SK-N-SH (cell line): ENCODE measurements at regions not wholly inside any gene's neighbourhood (a gene's known extent, or its start where the extent isn't known, plus 50 kb on each side); places are given as distances from the start of the nearest gene placed in this dataset.

ENCODE experiments used
- CTCF ChIA-PET: fragments of 300-600, 350-600 bp; formaldehyde crosslinking; extraction: SDS; loops from one replicate; lab custom pipeline; 2021; lab: Yijun Ruan, JAX
- POLR2A ChIA-PET: fragments of 350-600 bp; sonication (Branson Sonifier 250); formaldehyde crosslinking; extraction: SDS; loops from one replicate; lab custom pipeline; 2020; ENCODE audit warnings: antibody characterized with exemption, inconsistent platforms; lab: Yijun Ruan, JAX
- DNase-seq: peaks from one replicate; pipeline ENCODE4 v3.0.0; 2012
- H2AFZ ChIP-seq: fragments of 200-600 bp; sonication (generic); 2 replicates; pipeline ENCODE4 v1.8.1; 2016; ENCODE audit warnings: antibody characterized with exemption, mild to moderate bottlenecking, low read depth
- H3F3A ChIP-seq: fragments of 200-600 bp; sonication (generic); replicated peaks from 2 replicates; pipeline ENCODE3; 2016; ENCODE audit warnings: antibody characterized with exemption, mild to moderate bottlenecking; ENCODE audit not compliant: insufficient read depth
- H3K27ac ChIP-seq, 2 experiments: fragments of 200-500 bp in 1 of 2; fragments of 200-600 bp in 1 of 2; sonication (Bioruptor generic) in 1 of 2; sonication (generic), shearing (Covaris generic) in 1 of 2; 2 replicates each; pipeline versions ENCODE4 v1.5.1 to v1.6.1; 2014 to 2016; ENCODE audit warnings: low read depth in 2 of 2, inconsistent platforms in 1 of 2, low read length in 1 of 2, mild to moderate bottlenecking in 1 of 2, mixed read lengths in 1 of 2
- H3K27me3 ChIP-seq: fragments of 200-600 bp; sonication (generic), shearing (Covaris generic); 2 replicates; pipeline ENCODE4 v1.6.1; 2016; ENCODE audit warnings: mixed run types; ENCODE audit not compliant: insufficient read depth
- H3K36me3 ChIP-seq, 2 experiments: fragments of 200-500 bp in 1 of 2; fragments of 200-600 bp in 1 of 2; sonication (Bioruptor generic) in 1 of 2; sonication (generic) in 1 of 2; replicated peaks in 1 of 2; 2 replicates each; pipeline versions ENCODE3 to v1.5.1; 2014 to 2016; ENCODE audit warnings: low read length in 1 of 2, mild to moderate bottlenecking in 1 of 2; ENCODE audit not compliant: insufficient read depth in 2 of 2, control insufficient read depth in 1 of 2
- H3K4me1 ChIP-seq, 2 experiments: fragments of 200-500 bp in 1 of 2; fragments of 200-600 bp in 1 of 2; sonication (Bioruptor generic) in 1 of 2; sonication (generic), shearing (Covaris generic) in 1 of 2; 2 replicates each; pipeline versions ENCODE4 v1.5.1 to v1.6.1; 2014 to 2016; ENCODE audit warnings: low read depth in 1 of 2, low read length in 1 of 2, mixed run types in 1 of 2; ENCODE audit not compliant: insufficient read depth in 2 of 2, control insufficient read depth in 1 of 2
- H3K4me2 ChIP-seq: fragments of 200-600 bp; sonication (generic), shearing (Covaris generic); 2 replicates; pipeline ENCODE4 v1.6.1; 2017; ENCODE audit warnings: mixed run types
- H3K4me3 ChIP-seq, 2 experiments: fragments of 200-500 bp in 1 of 2; fragments of 200-600 bp in 1 of 2; sonication (Bioruptor generic) in 1 of 2; sonication (generic), shearing (Covaris generic) in 1 of 2; 2 replicates each; pipeline versions ENCODE4 v1.5.1 to v1.8.1; 2014 to 2016; ENCODE audit warnings: low read depth in 2 of 2, inconsistent platforms in 1 of 2, low read length in 1 of 2, mild to moderate bottlenecking in 1 of 2, mixed read lengths in 1 of 2, moderate library complexity in 1 of 2
- H3K79me2 ChIP-seq: fragments of 200-600 bp; sonication (generic); 2 replicates; pipeline ENCODE4 v1.8.1; 2017; ENCODE audit warnings: mild to moderate bottlenecking; ENCODE audit not compliant: insufficient read depth
- H3K9ac ChIP-seq: fragments of 200-600 bp; sonication (generic); 2 replicates; pipeline ENCODE4 v1.6.1; 2017; ENCODE audit warnings: mixed run types
- H3K9me2 ChIP-seq: fragments of 200-600 bp; sonication (generic); 2 replicates; pipeline ENCODE4 v1.6.1; 2017; ENCODE audit warnings: mixed run types
- H3K9me3 ChIP-seq: fragments of 200-600 bp; sonication (generic); 2 replicates; pipeline ENCODE4 v1.6.1; 2017; ENCODE audit warnings: mixed run types, mild to moderate bottlenecking, moderate library complexity
- H4K20me1 ChIP-seq: fragments of 200-600 bp; sonication (generic); 2 replicates; pipeline ENCODE4 v1.6.1; 2017; ENCODE audit warnings: mild to moderate bottlenecking, mixed run types; ENCODE audit not compliant: insufficient read depth
- CHD2 ChIP-seq: fragments of 150-350 bp; IDR thresholded peaks from 2 replicates; pipeline ENCODE4 v1.6.1; 2018; ENCODE audit warnings: low read length; ENCODE audit not compliant: partially characterized antibody
- EP300 ChIP-seq, 2 experiments: IDR thresholded peaks; 2 replicates each; pipeline versions ENCODE4 v1.4.0 to v1.6.1; 2012; ENCODE audit warnings: borderline replicate concordance in 1 of 2, low read depth in 1 of 2, low read length in 1 of 2
- EZH2phosphoT487 ChIP-seq: fragments of 200-600 bp; sonication (generic); IDR thresholded peaks from 2 replicates; pipeline ENCODE4 v1.6.1; 2017; ENCODE audit warnings: low read depth, mixed run types, mild to moderate bottlenecking, antibody characterized with exemption, moderate library complexity, borderline replicate concordance
- FOXM1 ChIP-seq: IDR thresholded peaks from 2 replicates; pipeline ENCODE4 v1.4.0; 2012; ENCODE audit warnings: low read depth, mild to moderate bottlenecking
- GATA2 ChIP-seq: sonication (generic); formaldehyde crosslinking; IDR thresholded peaks from 2 replicates; pipeline ENCODE4 v1.5.0; 2020; ENCODE audit warnings: mild to moderate bottlenecking, missing genetic modification reagents
- MXI1 ChIP-seq: IDR thresholded peaks from 2 replicates; pipeline ENCODE4 v1.6.1; 2012; ENCODE audit warnings: mild to moderate bottlenecking, low read depth, low read length, improper control_type of control experiment
- RAD21 ChIP-seq: IDR thresholded peaks from 2 replicates; pipeline ENCODE4 v1.6.1; 2012; ENCODE audit warnings: mild to moderate bottlenecking, low read length
- RCOR1 ChIP-seq: fragments of 150-350 bp; IDR thresholded peaks from 2 replicates; pipeline ENCODE4 v1.6.1; 2017; ENCODE audit warnings: antibody characterized with exemption, low read length
- RFX5 ChIP-seq: IDR thresholded peaks from 2 replicates; pipeline ENCODE4 v1.6.1; 2012; ENCODE audit warnings: mild to moderate bottlenecking, improper control_type of control experiment, low read length
- SIN3A ChIP-seq: IDR thresholded peaks from 2 replicates; pipeline ENCODE4 v1.6.1; 2012; ENCODE audit warnings: low read depth, mild to moderate bottlenecking, low read length, moderate library complexity, borderline replicate concordance
- SMC3 ChIP-seq: IDR thresholded peaks from 2 replicates; pipeline ENCODE4 v1.6.1; 2012; ENCODE audit warnings: low read depth, low read length, improper control_type of control experiment
- TAF1 ChIP-seq: IDR thresholded peaks from 2 replicates; pipeline ENCODE4 v1.6.1; 2012; ENCODE audit warnings: low read depth, mild to moderate bottlenecking, low read length, moderate library complexity, borderline replicate concordance
- TCF12 ChIP-seq: IDR thresholded peaks from 2 replicates; pipeline ENCODE4 v1.4.0; 2012
- YY1 ChIP-seq: IDR thresholded peaks from 2 replicates; pipeline ENCODE4 v1.4.0; 2012; ENCODE audit warnings: low read depth, mild to moderate bottlenecking
- WGBS: methylation state at CpG from one replicate; pipeline ENCODE4 v1.1.6; 2017; ENCODE audit warnings: low lambda C conversion rate; 5-methylcytosine and 5-hydroxymethylcytosine counted together
- TF ChIP-seq, protein P1 (sequence below): IDR thresholded peaks from 2 replicates; pipeline ENCODE4 v1.4.0; 2012; ENCODE audit warnings: low read depth, borderline replicate concordance
- TF ChIP-seq, protein P2 (sequence below): IDR thresholded peaks from 2 replicates; pipeline ENCODE4 v1.6.1; 2012; ENCODE audit warnings: mild to moderate bottlenecking, low read depth, low read length, moderate library complexity
- TF ChIP-seq, protein P3 (sequence below): IDR thresholded peaks from 2 replicates; pipeline ENCODE4; 2012

DNA sequence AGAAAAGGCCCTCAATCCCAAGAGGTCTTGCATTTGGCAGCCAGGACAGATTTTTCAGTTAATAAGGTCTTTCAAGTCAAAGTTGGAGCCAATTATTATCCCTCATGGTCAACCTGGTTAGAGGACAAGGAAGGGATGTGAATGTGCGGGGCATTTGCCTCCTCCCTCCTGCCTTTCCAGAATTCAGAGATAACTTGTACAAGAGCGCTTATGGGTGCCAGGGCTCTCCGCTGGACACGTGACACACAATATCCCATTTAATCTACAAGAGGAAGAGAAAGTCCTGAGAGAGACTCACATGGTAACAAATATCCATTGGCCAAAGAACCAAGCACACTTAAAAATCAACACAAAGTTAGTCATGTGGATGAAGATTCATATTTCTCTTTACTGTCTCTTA is 78.5 kb upstream of the ST8SIA2 start:
- H3K79me2 ChIP-seq: no peaks in the 10 kb centered on the region
- H3F3A ChIP-seq: no peaks in the 10 kb centered on the region
- TF ChIP-seq FOXM1 (no peak), GATA2 (CRISPR knock-in tag) (no peak), EZH2phosphoT487 (no peak), RFX5 (no peak), RAD21 (no peak), EP300 (IDR thresholded peaks at IDR 0.05; ENCODE audit: borderline replicate concordance in 1 of 2, low read depth in 1 of 2, low read length in 1 of 2) (no peak), SIN3A (no peak), TAF1 (no peak), RCOR1 (no peak), YY1 (no peak), CHD2 (no peak), SMC3 (no peak), TCF12 (no peak), MXI1 (no peak)
- TF ChIP-seq, protein P1, sequence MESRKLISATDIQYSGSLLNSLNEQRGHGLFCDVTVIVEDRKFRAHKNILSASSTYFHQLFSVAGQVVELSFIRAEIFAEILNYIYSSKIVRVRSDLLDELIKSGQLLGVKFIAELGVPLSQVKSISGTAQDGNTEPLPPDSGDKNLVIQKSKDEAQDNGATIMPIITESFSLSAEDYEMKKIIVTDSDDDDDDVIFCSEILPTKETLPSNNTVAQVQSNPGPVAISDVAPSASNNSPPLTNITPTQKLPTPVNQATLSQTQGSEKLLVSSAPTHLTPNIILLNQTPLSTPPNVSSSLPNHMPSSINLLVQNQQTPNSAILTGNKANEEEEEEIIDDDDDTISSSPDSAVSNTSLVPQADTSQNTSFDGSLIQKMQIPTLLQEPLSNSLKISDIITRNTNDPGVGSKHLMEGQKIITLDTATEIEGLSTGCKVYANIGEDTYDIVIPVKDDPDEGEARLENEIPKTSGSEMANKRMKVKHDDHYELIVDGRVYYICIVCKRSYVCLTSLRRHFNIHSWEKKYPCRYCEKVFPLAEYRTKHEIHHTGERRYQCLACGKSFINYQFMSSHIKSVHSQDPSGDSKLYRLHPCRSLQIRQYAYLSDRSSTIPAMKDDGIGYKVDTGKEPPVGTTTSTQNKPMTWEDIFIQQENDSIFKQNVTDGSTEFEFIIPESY: no peak
- TF ChIP-seq, protein P2, sequence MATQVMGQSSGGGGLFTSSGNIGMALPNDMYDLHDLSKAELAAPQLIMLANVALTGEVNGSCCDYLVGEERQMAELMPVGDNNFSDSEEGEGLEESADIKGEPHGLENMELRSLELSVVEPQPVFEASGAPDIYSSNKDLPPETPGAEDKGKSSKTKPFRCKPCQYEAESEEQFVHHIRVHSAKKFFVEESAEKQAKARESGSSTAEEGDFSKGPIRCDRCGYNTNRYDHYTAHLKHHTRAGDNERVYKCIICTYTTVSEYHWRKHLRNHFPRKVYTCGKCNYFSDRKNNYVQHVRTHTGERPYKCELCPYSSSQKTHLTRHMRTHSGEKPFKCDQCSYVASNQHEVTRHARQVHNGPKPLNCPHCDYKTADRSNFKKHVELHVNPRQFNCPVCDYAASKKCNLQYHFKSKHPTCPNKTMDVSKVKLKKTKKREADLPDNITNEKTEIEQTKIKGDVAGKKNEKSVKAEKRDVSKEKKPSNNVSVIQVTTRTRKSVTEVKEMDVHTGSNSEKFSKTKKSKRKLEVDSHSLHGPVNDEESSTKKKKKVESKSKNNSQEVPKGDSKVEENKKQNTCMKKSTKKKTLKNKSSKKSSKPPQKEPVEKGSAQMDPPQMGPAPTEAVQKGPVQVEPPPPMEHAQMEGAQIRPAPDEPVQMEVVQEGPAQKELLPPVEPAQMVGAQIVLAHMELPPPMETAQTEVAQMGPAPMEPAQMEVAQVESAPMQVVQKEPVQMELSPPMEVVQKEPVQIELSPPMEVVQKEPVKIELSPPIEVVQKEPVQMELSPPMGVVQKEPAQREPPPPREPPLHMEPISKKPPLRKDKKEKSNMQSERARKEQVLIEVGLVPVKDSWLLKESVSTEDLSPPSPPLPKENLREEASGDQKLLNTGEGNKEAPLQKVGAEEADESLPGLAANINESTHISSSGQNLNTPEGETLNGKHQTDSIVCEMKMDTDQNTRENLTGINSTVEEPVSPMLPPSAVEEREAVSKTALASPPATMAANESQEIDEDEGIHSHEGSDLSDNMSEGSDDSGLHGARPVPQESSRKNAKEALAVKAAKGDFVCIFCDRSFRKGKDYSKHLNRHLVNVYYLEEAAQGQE: no peak
- TF ChIP-seq, protein P3, sequence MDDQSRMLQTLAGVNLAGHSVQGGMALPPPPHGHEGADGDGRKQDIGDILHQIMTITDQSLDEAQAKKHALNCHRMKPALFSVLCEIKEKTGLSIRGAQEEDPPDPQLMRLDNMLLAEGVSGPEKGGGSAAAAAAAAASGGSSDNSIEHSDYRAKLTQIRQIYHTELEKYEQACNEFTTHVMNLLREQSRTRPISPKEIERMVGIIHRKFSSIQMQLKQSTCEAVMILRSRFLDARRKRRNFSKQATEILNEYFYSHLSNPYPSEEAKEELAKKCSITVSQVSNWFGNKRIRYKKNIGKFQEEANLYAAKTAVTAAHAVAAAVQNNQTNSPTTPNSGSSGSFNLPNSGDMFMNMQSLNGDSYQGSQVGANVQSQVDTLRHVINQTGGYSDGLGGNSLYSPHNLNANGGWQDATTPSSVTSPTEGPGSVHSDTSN: no peak
- no peak overlapping the region for H3K27ac ChIP-seq
- ChIA-PET CTCF (no interaction called here), POLR2A (no interaction called here)
- DNase-seq: no peak
- H2AFZ ChIP-seq: no peak overlapping the region
- no peak overlapping the region for H3K4me2 ChIP-seq
- no peaks in the 10 kb centered on the region for H3K36me3 ChIP-seq
- no peaks in the 10 kb centered on the region for H3K9me3 ChIP-seq
- H3K27me3 ChIP-seq: no peaks in the 10 kb centered on the region
- H3K9ac ChIP-seq: no peak overlapping the region
- no peaks in the 10 kb centered on the region for H4K20me1 ChIP-seq
- no peak overlapping the region for H3K4me3 ChIP-seq
- WGBS: 44% methylated on average over 3 of the region's 4 CpGs
- no peaks in the 10 kb centered on the region for H3K4me1 ChIP-seq
- H3K9me2 ChIP-seq: no peaks in the 10 kb centered on the region
